PC-9 (cell line): ENCODE measurements at regions not wholly inside any gene's neighbourhood (a gene's known extent, or its start where the extent isn't known, plus 50 kb on each side); places are given as distances from the start of the nearest gene placed in this dataset.

Source experiments
- BruUV-seq: library from RNA; stranded (reverse); fragments of 400-500 nt; replicated peaks from 2 replicates; lab custom pipeline; 2021; lab: Mats Ljungman, UMichigan
- CTCF ChIA-PET: fragments of 300-600 bp; sonication (Branson Sonifier 250); formaldehyde crosslinking; loops from one replicate; lab custom pipeline; 2022; ENCODE audit warnings: antibody characterized with exemption; lab: Charles Lee
- POLR2A ChIA-PET: fragments of 300-600 bp; sonication (Branson Sonifier 250); formaldehyde crosslinking; loops from one replicate; lab custom pipeline; 2022; ENCODE audit warnings: antibody characterized with exemption; ENCODE audit not compliant: unreplicated experiment; lab: Charles Lee
- DNase-seq, 2 experiments: peaks; one replicate each; pipeline versions ENCODE4 v3.0.0 to v3.0.0-alpha.2; 2015 to 2022; ENCODE audit warnings: mixed read lengths in 1 of 2
- H2AFZ ChIP-seq: fragments of 200-600 bp; sonication (generic); 2 replicates; pipeline ENCODE4 v1.8.1; 2017; ENCODE audit warnings: antibody characterized with exemption
- H3F3A ChIP-seq: fragments of 200-600 bp; sonication (generic); 2 replicates; pipeline ENCODE4 v1.8.1; 2017; ENCODE audit warnings: antibody characterized with exemption, mild to moderate bottlenecking, low read depth; ENCODE audit not compliant: insufficient read depth
- H3K27ac ChIP-seq: fragments of 200-600 bp; sonication (generic); 2 replicates; pipeline ENCODE4 v1.6.1; 2016; ENCODE audit warnings: mixed run types
- H3K27me3 ChIP-seq: fragments of 200-600 bp; sonication (generic); 2 replicates; pipeline ENCODE4 v1.6.1; 2016; ENCODE audit warnings: low read depth, mixed run types; ENCODE audit not compliant: insufficient read depth
- H3K36me3 ChIP-seq: fragments of 200-600 bp; sonication (generic); 2 replicates; pipeline ENCODE4 v1.6.1; 2016; ENCODE audit warnings: low read depth, mixed run types
- H3K4me1 ChIP-seq: fragments of 200-600 bp; sonication (generic); replicated peaks from 2 replicates; pipeline ENCODE4 v1.6.1; 2016; ENCODE audit warnings: mixed run types; ENCODE audit not compliant: insufficient read depth
- H3K4me2 ChIP-seq: fragments of 200-600 bp; sonication (generic); 2 replicates; pipeline ENCODE4 v1.6.1; 2017; ENCODE audit warnings: mixed run types
- H3K4me3 ChIP-seq: fragments of 200-600 bp; sonication (generic); 2 replicates; pipeline ENCODE4 v1.6.1; 2016; ENCODE audit warnings: mixed run types
- H3K79me2 ChIP-seq: fragments of 200-600 bp; sonication (generic); 2 replicates; pipeline ENCODE4 v1.6.1; 2017; ENCODE audit warnings: low read depth, mixed run types
- H3K9me2 ChIP-seq: fragments of 200-600 bp; sonication (generic); 2 replicates; pipeline ENCODE4 v1.8.1; 2017; ENCODE audit warnings: mild to moderate bottlenecking; ENCODE audit not compliant: insufficient read depth
- H3K9me3 ChIP-seq: fragments of 200-600 bp; sonication (generic); 2 replicates; pipeline ENCODE4 v1.8.1; 2016; ENCODE audit warnings: low read depth; ENCODE audit not compliant: insufficient read depth
- H4K20me1 ChIP-seq: fragments of 200-600 bp; sonication (generic); 2 replicates; pipeline ENCODE4 v1.8.1; 2017; ENCODE audit not compliant: insufficient read depth
- EZH2 ChIP-seq: fragments of 200-600 bp; sonication (generic); IDR thresholded peaks from 2 replicates; pipeline ENCODE4 v1.8.0; 2017; ENCODE audit warnings: antibody characterized with exemption, low read depth
- intact Hi-C: fragments of 100-400 bp; cut with micrococcal nuclease; formaldehyde crosslinking; loops from one replicate; pipeline ENCODE4 v1.10.0; 2022; ENCODE audit not compliant: unreplicated experiment
- TF ChIP-seq, protein P1 (sequence below): fragments of 200-600 bp; sonication (generic); conservative IDR thresholded peaks from 2 replicates; pipeline ENCODE4 v1.6.1; 2017; ENCODE audit warnings: mixed run types, antibody characterized with exemption, mild to moderate bottlenecking, moderate library complexity

- BruUV-seq = no TSS peak
- Histone ChIP-seq H3K27ac (no peak overlapping the region), H3K4me2 (no peak overlapping the region), H3K4me3 (no peak overlapping the region), H3K36me3 (no peaks in the 10 kb centered on the region), H3K9me3 (no peaks in the 10 kb centered on the region), H2AFZ (no peak overlapping the region), H3K27me3 (no peaks in the 10 kb centered on the region), H3K79me2 (no peaks in the 10 kb centered on the region), H3F3A (no peaks in the 10 kb centered on the region), H4K20me1 (no peaks in the 10 kb centered on the region), H3K4me1 (no peaks in the 10 kb centered on the region), H3K9me2 (no peaks in the 10 kb centered on the region)
- TF ChIP-seq, protein P1, sequence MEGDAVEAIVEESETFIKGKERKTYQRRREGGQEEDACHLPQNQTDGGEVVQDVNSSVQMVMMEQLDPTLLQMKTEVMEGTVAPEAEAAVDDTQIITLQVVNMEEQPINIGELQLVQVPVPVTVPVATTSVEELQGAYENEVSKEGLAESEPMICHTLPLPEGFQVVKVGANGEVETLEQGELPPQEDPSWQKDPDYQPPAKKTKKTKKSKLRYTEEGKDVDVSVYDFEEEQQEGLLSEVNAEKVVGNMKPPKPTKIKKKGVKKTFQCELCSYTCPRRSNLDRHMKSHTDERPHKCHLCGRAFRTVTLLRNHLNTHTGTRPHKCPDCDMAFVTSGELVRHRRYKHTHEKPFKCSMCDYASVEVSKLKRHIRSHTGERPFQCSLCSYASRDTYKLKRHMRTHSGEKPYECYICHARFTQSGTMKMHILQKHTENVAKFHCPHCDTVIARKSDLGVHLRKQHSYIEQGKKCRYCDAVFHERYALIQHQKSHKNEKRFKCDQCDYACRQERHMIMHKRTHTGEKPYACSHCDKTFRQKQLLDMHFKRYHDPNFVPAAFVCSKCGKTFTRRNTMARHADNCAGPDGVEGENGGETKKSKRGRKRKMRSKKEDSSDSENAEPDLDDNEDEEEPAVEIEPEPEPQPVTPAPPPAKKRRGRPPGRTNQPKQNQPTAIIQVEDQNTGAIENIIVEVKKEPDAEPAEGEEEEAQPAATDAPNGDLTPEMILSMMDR = no peak
- TF ChIP-seq EZH2 = no peak
- POLR2A ChIA-PET = no interaction called here
- CTCF ChIA-PET = no interaction called here
- intact Hi-C loops = no loop called here
- DNase-seq = no peak
Observed at GRCh38 chr12:20278276-20278675, 90.1 kb upstream of the PDE3A start.

GRCh38 chr12:20280515-20280914 is 87.8 kb upstream of the PDE3A start:
- POLR2A ChIA-PET = no interaction called here
- intact Hi-C loops = no loop called here
- H3K36me3 ChIP-seq = no peaks in the 10 kb centered on the region
- H3K4me3 ChIP-seq = no peak overlapping the region
- 0 out of 2 replicates have a peak, but pooled peaks cover 3% of the 10 kb centered on the region for H3K9me2 ChIP-seq
- DNase-seq = no peak
- TF ChIP-seq, protein P1 = no peak
- no peak for TF ChIP-seq EZH2
- H3K4me2 ChIP-seq = no peak overlapping the region
- no peaks in the 10 kb centered on the region for H3K9me3 ChIP-seq
- H2AFZ ChIP-seq = no peak overlapping the region
- H3K79me2 ChIP-seq = no peaks in the 10 kb centered on the region
- no peaks in the 10 kb centered on the region for H4K20me1 ChIP-seq
- no peaks in the 10 kb centered on the region for H3F3A ChIP-seq
- no peaks in the 10 kb centered on the region for H3K27me3 ChIP-seq
- no peaks in the 10 kb centered on the region for H3K4me1 ChIP-seq
- H3K27ac ChIP-seq = no peak overlapping the region
- BruUV-seq = no TSS peak
- CTCF ChIA-PET = no interaction called here

DNA sequence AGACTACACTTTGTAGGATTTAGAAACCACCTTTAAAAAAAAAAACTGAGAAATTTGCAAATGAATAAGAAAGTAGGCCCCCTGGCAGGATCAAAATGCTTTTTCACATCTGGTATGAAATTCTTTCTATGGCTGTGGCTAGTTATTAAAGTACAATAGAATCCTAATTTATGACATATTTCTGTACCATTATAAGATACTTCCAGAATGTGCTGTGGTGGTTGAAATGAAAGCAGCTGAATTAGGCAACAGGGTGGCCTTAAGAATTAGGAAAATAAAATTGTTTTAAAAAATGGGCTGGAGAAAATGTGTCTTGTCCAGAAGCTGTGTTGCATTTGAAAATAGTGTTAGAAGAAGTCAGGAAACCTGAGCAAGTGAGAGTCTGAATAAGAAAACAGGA is 85.9 kb upstream of the PDE3A start:
- intact Hi-C loops = no loop called here
- Histone ChIP-seq H3K27ac (no peak overlapping the region), H4K20me1 (no peaks in the 10 kb centered on the region), H3K4me1 (no peaks in the 10 kb centered on the region), H3K79me2 (no peaks in the 10 kb centered on the region), H3K36me3 (no peaks in the 10 kb centered on the region), H3K4me3 (no peak overlapping the region), H3K9me3 (no peaks in the 10 kb centered on the region), H3F3A (no peaks in the 10 kb centered on the region), H3K4me2 (no peak overlapping the region), H2AFZ (no peak overlapping the region), H3K9me2 (0 out of 2 replicates have a peak, but pooled peaks cover 3% of the 10 kb centered on the region), H3K27me3 (no peaks in the 10 kb centered on the region)
- no TSS peak for BruUV-seq
- CTCF ChIA-PET = no interaction called here
- no peak for TF ChIP-seq EZH2
- TF ChIP-seq, protein P1 = no peak
- DNase-seq = no peak
- POLR2A ChIA-PET = no interaction called here
